Thymus (tissue), 11 donors: ENCODE measurements at regions not wholly inside any gene's neighbourhood (a gene's known extent, or its start where the extent isn't known, plus 50 kb on each side); places are given as distances from the start of the nearest gene placed in this dataset.

ENCODE experiments used
- DNase-seq, 9 donors: peaks; one replicate each; pipeline ENCODE4 v3.0.0-alpha.2; 2013; ENCODE audit warnings: low spot score in 9 of 9, low read depth in 6 of 9, missing footprints in 1 of 9
- H3K27ac ChIP-seq, 2 donors: one replicate each; pipeline ENCODE4 v1.5.1; 2013; ENCODE audit warnings: control low read depth in 1 of 2, low read depth in 1 of 2, low read length in 1 of 2, mild to moderate bottlenecking in 1 of 2, moderate library complexity in 1 of 2
- H3K27me3 ChIP-seq, 2 donors: one replicate each; pipeline ENCODE4 v1.5.1; 2013; ENCODE audit warnings: low read length in 1 of 2; ENCODE audit not compliant: control insufficient read depth in 2 of 2, insufficient read depth in 1 of 2
- H3K36me3 ChIP-seq, 2 donors: one replicate each; pipeline ENCODE4 v1.5.1; 2013; ENCODE audit warnings: low read length in 1 of 2, mild to moderate bottlenecking in 1 of 2, moderate library complexity in 1 of 2; ENCODE audit not compliant: control insufficient read depth in 2 of 2, insufficient read depth in 2 of 2
- H3K4me1 ChIP-seq, 2 donors: one replicate each; pipeline ENCODE4 v1.5.1; 2013; ENCODE audit warnings: low read length in 2 of 2; ENCODE audit not compliant: control insufficient read depth in 2 of 2, insufficient read depth in 2 of 2
- H3K4me3 ChIP-seq, 2 donors: one replicate each; pipeline ENCODE4 v1.5.1; 2013; ENCODE audit warnings: low read length in 2 of 2, control low read depth in 1 of 2, mild to moderate bottlenecking in 1 of 2
- H3K9me3 ChIP-seq, 2 donors: one replicate each; pipeline ENCODE4 v1.5.1; 2013; ENCODE audit warnings: low read length in 1 of 2, mild to moderate bottlenecking in 1 of 2; ENCODE audit not compliant: control insufficient read depth in 2 of 2, insufficient read depth in 1 of 2
- whole genome bisulfite sequencing: extraction: QIAGEN DNeasy Blood & Tissue Kit; methylation state at CpG from one replicate; pipeline ENCODE4 v1.1.7; 2013; 5-methylcytosine and 5-hydroxymethylcytosine counted together
- donor health status: healthy.

- no peaks in the 10 kb centered on the region for H3K27me3 ChIP-seq
- WGBS, result 97% methylated on average over 1 of the region's 1 CpG
- DNase-seq, result no peak
Measured at GRCh38 chr5:57778501-57779091, 296.0 kb upstream of the ACTBL2 start.

GRCh38 chr5:57777174-57777581 lies 294.6 kb upstream of the ACTBL2 start:
- no peak for DNase-seq
- 96% methylated on average over 1 of the region's 1 CpG for WGBS
- H3K27me3 ChIP-seq, result no peaks in the 10 kb centered on the region

More at GRCh38 chr5:57778501-57779091, 296.0 kb upstream of the ACTBL2 start:
- no peaks in the 10 kb centered on the region for H3K4me1 ChIP-seq
- no peaks in the 10 kb centered on the region for H3K9me3 ChIP-seq
- H3K27ac ChIP-seq, result no peak overlapping the region
- no peaks in the 10 kb centered on the region for H3K36me3 ChIP-seq
- H3K4me3 ChIP-seq, result no peak overlapping the region

DNA sequence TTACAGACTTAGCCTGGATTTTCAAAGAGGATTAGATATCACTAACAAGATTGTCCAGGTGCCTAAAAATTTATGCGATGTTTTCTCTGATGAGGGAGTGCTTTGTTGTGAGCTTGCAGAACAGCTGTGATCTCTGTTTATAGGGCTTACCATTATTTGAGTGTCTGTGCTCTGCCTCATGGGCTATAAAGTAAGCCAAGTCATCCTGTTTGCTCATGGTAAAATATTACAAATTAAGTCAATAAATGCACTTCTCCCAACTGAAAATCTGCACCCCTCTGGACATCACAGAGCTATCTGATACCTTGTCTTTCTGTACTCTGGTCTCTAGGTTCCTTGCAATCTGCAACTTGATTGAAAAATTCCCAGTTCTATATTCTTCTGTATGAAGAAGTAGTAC lies 293.4 kb upstream of the ACTBL2 start:
- Histone ChIP-seq H3K4me3 (no peak overlapping the region), H3K4me1 (no peaks in the 10 kb centered on the region), H3K27ac (no peak overlapping the region), H3K27me3 (no peaks in the 10 kb centered on the region), H3K36me3 (no peaks in the 10 kb centered on the region), H3K9me3 (no peaks in the 10 kb centered on the region)
- DNase-seq, result no peak
- 87% methylated on average over 1 of the region's 1 CpG for WGBS

More at GRCh38 chr5:57777174-57777581, 294.6 kb upstream of the ACTBL2 start:
- no peaks in the 10 kb centered on the region for H3K36me3 ChIP-seq
- H3K4me1 ChIP-seq, result no peaks in the 10 kb centered on the region
- H3K4me3 ChIP-seq, result no peak overlapping the region
- H3K9me3 ChIP-seq, result no peaks in the 10 kb centered on the region
- no peak overlapping the region for H3K27ac ChIP-seq

DNA sequence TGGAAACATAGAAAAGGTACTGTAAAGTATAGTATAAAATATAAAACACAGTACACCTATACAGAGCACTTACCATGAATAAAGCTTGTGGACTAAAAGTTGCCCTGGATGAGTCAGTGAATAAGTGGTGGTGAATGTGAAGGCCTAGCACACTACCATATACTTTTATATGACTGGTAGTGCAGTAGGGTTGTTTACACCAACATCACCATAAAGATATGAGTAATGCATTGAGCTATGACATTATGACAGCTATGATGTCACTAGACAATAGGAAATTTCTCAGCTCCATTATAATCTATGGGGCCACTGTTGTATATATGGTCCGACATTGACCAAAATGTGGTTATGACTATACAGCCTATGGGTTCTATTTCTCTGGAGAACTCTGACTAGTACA lies 291.8 kb upstream of the ACTBL2 start:
- WGBS, result 99% methylated on average over 1 of the region's 1 CpG
- DNase-seq, result no peak
- H3K27me3 ChIP-seq, result no peaks in the 10 kb centered on the region
- H3K9me3 ChIP-seq, result no peaks in the 10 kb centered on the region
- no peak overlapping the region for H3K27ac ChIP-seq
- no peak overlapping the region for H3K4me3 ChIP-seq
- H3K4me1 ChIP-seq, result no peaks in the 10 kb centered on the region
- no peaks in the 10 kb centered on the region for H3K36me3 ChIP-seq

DNA sequence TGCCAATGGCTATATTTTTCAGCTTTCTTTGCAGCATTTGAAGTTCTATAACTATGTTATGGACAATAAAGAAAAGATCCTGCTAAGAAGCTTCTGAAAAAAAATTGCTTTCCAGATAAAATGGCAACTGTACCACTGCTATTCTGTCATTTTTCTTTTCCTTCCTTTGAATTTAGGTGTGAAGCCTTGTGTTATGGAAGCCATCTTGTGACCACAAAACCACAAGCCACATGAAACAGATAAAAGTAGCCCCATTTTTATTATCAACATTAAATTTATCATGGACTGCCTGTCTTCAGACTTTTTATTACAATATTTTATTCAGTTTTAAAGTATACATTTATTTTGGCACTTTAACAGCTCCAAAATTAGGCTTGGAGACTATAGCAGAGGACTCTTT lies 289.9 kb upstream of the ACTBL2 start:
- no peaks in the 10 kb centered on the region for H3K4me1 ChIP-seq
- H3K4me3 ChIP-seq, result no peak overlapping the region
- peak in 1 of 9 donors; percentile 21 for DNase-seq
- no peaks in the 10 kb centered on the region for H3K27me3 ChIP-seq
- H3K36me3 ChIP-seq, result no peaks in the 10 kb centered on the region
- H3K27ac ChIP-seq, result no peak overlapping the region
- H3K9me3 ChIP-seq, result no peaks in the 10 kb centered on the region

DNA sequence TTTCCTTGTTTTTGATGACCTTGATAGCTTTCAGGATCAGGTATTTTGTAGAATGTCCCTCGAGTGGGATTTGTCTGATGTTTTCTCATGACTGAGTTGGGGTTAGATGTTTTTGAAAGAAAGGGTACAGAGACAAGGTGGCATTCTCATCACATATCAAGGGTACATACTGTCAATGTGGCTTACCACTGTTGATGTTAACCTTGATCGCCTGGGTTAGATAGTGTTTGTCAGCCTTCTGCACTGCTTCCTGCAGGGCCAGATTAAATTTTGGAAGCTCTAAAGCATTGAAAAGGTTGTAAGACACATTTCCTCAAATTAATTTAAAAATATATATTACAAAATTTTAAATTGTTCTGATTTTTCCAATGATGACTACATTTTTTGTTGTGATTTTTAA lies 287.4 kb upstream of the ACTBL2 start:
- Histone ChIP-seq H3K9me3 (no peaks in the 10 kb centered on the region), H3K27ac (no peak overlapping the region), H3K4me3 (no peak overlapping the region), H3K27me3 (no peaks in the 10 kb centered on the region), H3K4me1 (no peaks in the 10 kb centered on the region), H3K36me3 (no peaks in the 10 kb centered on the region)
- 27% methylated on average over 2 of the region's 2 CpGs for WGBS
- peak in 2 of 9 donors; percentile 4 to 8 for DNase-seq

GRCh38 chr5:57768745-57769144 lies 286.1 kb upstream of the ACTBL2 start:
- DNase-seq, result no peak
- no peak overlapping the region for H3K27ac ChIP-seq
- 94% methylated on average over 4 of the region's 4 CpGs for WGBS
- no peaks in the 10 kb centered on the region for H3K36me3 ChIP-seq
- H3K4me1 ChIP-seq, result no peaks in the 10 kb centered on the region
- H3K4me3 ChIP-seq, result no peak overlapping the region
- no peaks in the 10 kb centered on the region for H3K27me3 ChIP-seq
- no peaks in the 10 kb centered on the region for H3K9me3 ChIP-seq

DNA sequence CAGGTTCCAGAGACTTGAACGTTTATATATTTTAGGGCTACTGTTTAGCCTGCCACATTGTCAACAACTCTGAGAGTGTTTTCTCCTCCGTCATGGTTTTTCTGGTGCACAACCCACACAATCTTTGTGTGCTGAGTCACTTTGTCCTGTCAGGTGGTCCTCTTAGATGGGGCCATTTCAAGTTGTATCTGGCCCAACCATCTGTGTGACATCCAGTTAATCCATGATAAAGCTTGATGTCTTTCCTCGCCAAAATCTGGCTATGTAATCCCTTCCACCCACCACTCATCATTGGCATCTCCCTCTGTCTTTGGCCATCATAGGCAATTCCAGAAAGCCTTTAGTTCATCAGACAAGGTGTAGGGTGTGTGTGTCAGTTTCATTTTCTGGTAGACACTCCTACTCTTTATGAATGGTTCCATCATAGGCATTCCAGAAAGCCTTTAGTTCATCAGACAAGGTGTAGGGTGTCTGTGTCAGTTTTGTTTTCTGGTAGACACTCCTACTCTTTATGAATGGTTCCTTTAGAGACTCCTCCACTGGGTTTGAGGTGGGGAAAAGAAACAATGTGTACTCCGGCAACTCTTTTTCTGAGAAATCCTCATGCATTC lies 282.0 kb upstream of the ACTBL2 start:
- Histone ChIP-seq H3K4me3 (no peak overlapping the region), H3K27ac (no peak overlapping the region), H3K9me3 (peaks cover 0 to 6% of the 10 kb centered on the region in 2 donors), H3K4me1 (no peaks in the 10 kb centered on the region), H3K36me3 (no peaks in the 10 kb centered on the region), H3K27me3 (no peaks in the 10 kb centered on the region)
- DNase-seq, result no peak
- WGBS, result 97% methylated on average over 4 of the region's 4 CpGs

- WGBS, result 95% methylated on average over 11 of the region's 11 CpGs
- Histone ChIP-seq H3K27me3 (no peaks in the 10 kb centered on the region), H3K4me1 (no peaks in the 10 kb centered on the region), H3K4me3 (no peak overlapping the region), H3K27ac (no peak overlapping the region), H3K36me3 (no peaks in the 10 kb centered on the region), H3K9me3 (peaks cover 0 to 6% of the 10 kb centered on the region in 2 donors)
- DNase-seq, result no peak
Measured at GRCh38 chr5:57761513-57761912, 278.9 kb upstream of the ACTBL2 start.
